Erythroblast (primary cell): ENCODE measurements at regions not wholly inside any gene's neighbourhood (a gene's known extent, or its start where the extent isn't known, plus 50 kb on each side); places are given as distances from the start of the nearest gene placed in this dataset.

Source experiments
- GATA1 ChIP-seq: IDR thresholded peaks from 2 replicates; pipeline ENCODE4 v1.6.1; 2011; ENCODE audit warnings: low read depth, mild to moderate bottlenecking, control low read depth, low read length, moderate library complexity
- POLR2A ChIP-seq: IDR thresholded peaks from 2 replicates; pipeline ENCODE4 v1.6.1; 2011; ENCODE audit warnings: mild to moderate bottlenecking, low read length

DNA sequence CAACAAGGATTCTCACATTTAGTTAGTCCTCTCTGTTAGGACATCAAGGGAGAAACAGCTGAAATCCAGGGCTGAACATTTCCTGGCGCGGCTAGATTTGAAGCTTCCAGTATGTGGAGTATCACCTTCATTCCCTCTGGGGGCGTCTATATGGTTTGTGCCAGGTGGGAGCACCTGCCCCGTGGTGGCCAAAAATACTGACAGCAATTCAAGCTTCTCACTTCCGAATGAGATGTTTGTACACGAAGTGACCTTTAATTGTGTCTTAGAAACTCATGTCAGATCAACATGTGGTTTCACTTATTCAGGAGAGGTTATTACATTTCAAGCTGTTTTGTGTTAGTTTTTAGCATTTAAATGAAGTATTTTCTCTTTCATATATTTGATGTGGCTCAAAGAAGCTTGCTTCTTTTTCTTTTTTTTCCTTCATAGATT is 67.3 kb upstream of the ZNF217 start:
- TF ChIP-seq POLR2A (no peak), GATA1 (no peak)
